KOPT-K1 (cell line): ENCODE measurements at regions not wholly inside any gene's neighbourhood (a gene's known extent, or its start where the extent isn't known, plus 50 kb on each side); places are given as distances from the start of the nearest gene placed in this dataset.

Source experiments
- H3K27ac ChIP-seq: fragments of 200-600 bp; sonication (generic); 2 replicates; pipeline ENCODE4 v1.5.1; 2016; ENCODE audit warnings: antibody characterized with exemption, mild to moderate bottlenecking, low read depth, low read length; ENCODE audit not compliant: poor library complexity, severe bottlenecking
- H3K36me3 ChIP-seq: fragments of 200-600 bp; sonication (generic); 2 replicates; pipeline ENCODE4 v1.5.1; 2017; ENCODE audit warnings: antibody characterized with exemption, mild to moderate bottlenecking, low read length, moderate library complexity; ENCODE audit not compliant: insufficient read depth
- H3K9me3 ChIP-seq: fragments of 200-600 bp; sonication (generic); 2 replicates; pipeline ENCODE4 v1.5.1; 2017; ENCODE audit warnings: antibody characterized with exemption, low read length, mild to moderate bottlenecking; ENCODE audit not compliant: insufficient read depth, poor library complexity, severe bottlenecking

DNA sequence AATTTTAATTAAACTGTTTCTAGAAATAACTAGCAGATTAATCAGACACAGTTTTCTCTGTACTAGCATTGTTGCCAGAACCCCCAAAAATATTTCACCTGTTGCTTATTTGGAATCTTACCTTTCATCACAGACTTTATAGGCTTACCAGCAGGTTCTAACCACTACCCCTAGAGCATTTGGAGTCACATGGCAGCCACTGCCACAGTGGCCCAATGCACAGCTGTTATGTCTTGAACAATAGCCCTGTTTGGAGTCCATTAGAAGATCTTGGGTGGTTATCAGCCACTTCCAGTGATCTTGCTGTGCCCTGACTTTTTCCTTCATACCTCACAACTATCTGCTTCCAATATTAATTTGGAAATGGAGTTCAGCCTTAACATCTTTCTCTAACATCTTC, 186.2 kb upstream of the TANK start:
- Histone ChIP-seq H3K9me3 (peaks cover 5% of the 10 kb centered on the region), H3K27ac (no peak overlapping the region), H3K36me3 (no peaks in the 10 kb centered on the region)

DNA sequence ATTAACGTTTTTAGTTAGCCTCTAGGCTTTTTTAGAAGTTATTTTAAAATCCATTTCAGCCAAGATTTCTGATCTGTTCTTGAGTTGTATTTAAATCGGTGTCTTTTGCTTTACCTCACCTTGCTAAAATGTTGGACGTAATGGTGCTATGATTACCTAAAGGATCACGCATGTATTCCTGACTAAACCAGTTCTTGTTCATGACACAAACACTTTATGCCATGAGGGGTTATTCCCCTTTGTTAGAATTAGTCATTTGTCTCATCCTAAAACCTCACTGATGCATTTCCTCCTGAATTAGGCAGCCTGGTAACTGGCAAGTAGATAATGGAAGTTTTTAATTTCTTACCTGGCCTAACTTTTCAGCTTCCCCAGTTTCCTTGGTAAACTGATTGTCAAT, 185.4 kb upstream of the TANK start:
- no peak overlapping the region for H3K27ac ChIP-seq
- H3K9me3 ChIP-seq = peaks cover 5% of the 10 kb centered on the region
- no peaks in the 10 kb centered on the region for H3K36me3 ChIP-seq

DNA sequence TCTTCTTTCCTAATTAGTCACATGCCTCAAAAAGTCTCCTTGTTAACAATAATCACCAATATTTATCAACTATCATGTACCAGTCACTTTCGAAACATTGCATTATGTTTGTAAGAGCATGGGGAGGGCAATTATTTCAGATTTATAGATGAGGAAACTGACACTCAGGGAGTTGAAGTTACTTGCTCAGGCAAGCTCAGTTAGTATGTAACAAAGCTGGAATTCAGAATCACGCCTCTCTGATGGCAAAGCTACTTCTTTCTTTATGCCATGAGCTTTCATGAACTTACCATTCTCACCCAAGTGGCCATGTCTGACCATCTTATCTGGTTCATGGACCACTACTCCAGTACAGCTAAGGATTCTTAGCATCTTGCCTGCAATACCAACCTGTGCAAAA, 183.4 kb upstream of the TANK start:
- Histone ChIP-seq H3K27ac (no peak overlapping the region), H3K9me3 (peaks cover 5% of the 10 kb centered on the region), H3K36me3 (no peaks in the 10 kb centered on the region)

DNA sequence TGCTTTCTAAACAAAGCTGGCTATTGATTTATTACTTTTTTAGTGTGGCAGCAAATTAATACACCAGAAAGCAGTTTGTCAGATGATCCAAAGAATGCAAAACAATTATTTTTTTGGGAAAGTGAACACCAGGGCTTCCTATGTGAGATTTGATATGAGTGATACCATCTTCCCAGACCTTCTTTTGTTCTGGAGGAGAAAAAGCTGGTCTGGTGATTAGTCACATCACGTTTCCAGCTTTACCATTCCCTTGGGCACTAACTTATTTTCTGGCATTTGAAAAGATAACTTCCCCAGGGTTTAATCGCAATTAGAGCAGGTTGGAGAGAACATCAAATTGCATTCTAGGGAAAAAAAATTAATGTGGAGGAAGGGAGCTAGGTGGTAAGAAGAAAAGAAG, 182.9 kb upstream of the TANK start:
- Histone ChIP-seq H3K27ac (no peak overlapping the region), H3K36me3 (no peaks in the 10 kb centered on the region)

DNA sequence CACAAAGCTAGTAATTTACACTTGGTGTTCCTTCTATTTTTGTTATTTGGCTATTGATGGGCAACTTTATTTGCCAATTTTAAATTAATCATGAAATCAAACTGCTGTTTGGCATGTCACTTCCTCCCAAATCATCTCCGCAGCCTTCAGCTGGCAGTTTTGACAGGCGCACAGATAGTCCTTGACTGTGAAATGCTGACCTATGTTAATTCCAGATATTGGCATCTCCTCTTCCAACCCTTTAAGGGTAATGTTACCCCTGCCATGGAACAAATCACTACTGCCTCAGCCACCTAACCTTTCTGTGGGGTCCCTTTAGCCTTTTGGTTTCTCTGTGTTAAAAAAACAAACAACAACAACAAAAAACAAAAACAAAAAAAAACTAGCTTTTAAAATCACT, 182.4 kb upstream of the TANK start:
- H3K36me3 ChIP-seq = no peaks in the 10 kb centered on the region
- H3K9me3 ChIP-seq = peaks cover 5% of the 10 kb centered on the region

More for the DNA sequence above, 182.9 kb upstream of the TANK start:
- H3K9me3 ChIP-seq = peaks cover 5% of the 10 kb centered on the region

DNA sequence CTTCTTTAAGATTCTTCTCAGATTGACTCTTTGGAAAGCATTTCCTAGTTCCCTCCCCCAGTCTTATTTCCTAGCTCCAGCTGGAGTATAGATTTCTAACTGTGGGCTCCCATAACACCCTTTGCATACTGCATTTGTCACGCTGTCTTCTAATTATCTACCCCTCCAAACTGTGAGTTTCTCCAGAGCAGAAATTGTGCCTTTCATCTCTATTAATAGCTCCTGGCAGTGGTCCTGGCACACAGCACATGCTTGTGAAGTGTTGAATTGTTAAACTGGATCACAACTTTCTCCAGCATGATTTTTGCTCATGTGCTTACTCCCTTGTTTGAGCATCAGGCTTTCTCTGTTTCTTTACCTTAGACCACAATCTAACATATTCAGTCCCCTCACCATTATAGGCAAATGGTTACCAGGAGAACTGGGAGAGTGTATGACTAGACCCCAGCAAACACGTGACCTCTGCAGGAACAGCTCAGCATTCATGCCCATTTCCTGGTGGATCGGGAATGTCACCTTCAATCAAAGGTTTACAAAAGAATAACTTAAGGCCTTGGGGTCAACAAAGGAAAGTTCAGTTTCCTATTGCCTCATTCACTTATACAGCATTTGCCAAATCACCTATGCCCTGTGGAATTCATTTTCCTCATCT, 175.7 kb upstream of the TANK start:
- Histone ChIP-seq H3K36me3 (no peaks in the 10 kb centered on the region), H3K27ac (no peak overlapping the region), H3K9me3 (no peaks in the 10 kb centered on the region)

More for the DNA sequence above, 182.4 kb upstream of the TANK start:
- H3K27ac ChIP-seq = no peak overlapping the region

DNA sequence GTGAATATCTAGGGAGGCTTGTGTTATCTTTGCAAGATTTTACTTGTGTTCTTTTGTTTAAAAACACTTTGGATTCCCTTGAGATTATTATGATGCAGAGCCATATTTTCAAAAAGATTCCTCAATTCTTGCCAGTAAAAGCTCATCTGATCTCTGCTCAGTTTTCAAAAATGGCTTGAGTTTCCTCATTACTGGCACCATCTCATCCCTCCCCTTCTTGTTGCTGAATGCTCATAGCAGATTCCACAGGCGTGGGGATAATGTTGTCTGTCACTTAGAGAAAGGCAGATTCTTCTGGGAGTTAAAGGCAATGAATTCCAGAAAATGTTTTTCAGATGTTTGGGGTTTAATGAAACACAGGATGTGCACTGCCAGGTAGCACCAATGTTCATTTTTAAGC, 170.4 kb upstream of the TANK start:
- Histone ChIP-seq H3K9me3 (no peaks in the 10 kb centered on the region), H3K27ac (no peak overlapping the region), H3K36me3 (no peaks in the 10 kb centered on the region)

DNA sequence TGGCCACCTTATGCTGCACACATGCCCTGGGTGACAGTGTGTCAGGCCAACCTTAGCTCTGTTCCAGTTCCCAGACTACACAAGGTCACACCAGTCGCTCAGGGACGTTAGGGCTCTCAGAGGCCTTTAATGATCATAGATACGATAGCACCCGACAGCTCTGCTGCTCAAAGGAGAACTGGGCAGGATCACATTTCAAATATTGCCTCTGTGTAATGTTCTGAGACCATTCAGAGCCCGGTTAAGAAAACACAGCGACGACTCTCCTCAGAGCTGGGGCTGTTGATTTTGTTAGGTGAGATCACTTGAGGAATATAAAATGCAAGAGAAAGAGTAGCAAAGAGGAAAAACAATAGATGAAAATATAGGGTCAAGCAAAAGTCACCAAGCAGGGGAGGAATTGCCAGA, 166.6 kb upstream of the TANK start:
- Histone ChIP-seq H3K9me3 (no peaks in the 10 kb centered on the region), H3K36me3 (no peaks in the 10 kb centered on the region), H3K27ac (no peak overlapping the region)

DNA sequence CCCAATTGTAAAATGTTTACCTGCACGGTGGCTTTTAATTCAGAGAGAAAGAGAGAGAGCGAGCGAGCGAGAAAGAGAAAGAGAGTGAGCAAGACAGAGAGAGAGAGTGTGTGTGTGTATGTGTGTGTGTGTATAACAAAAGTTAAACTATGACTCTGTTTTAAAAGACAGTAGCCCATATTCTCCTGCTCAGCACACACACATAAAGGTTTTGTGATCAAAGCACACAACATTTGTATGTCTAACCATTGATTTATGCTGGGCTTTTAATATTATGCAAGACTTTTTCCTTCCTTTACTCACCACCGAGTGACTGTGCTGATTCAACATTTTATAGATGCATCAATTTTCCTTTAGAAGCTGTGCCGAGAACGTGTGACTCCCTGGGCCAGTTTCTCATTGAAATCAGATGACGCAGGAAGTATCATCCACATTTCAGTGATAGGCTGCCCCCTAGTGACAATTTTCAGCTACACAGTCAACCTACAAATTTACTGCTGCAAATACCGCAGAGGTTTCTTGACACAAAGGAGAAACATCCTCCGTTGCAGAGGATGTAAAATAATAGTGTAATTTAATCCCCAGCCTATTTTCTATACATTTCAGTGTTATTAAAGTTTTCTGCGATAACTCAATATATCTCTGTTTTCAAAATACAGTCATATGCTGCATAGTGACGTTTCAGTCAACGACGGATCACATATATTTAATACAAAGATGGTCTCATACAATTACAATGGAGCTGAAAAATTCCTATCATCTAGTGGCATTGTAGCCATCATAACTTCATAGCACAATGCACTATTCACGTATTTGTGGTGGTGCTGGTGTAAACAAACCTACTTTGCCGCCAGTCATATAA, 165.9 kb upstream of the TANK start:
- Histone ChIP-seq H3K36me3 (no peaks in the 10 kb centered on the region), H3K9me3 (no peaks in the 10 kb centered on the region), H3K27ac (no peak overlapping the region)

DNA sequence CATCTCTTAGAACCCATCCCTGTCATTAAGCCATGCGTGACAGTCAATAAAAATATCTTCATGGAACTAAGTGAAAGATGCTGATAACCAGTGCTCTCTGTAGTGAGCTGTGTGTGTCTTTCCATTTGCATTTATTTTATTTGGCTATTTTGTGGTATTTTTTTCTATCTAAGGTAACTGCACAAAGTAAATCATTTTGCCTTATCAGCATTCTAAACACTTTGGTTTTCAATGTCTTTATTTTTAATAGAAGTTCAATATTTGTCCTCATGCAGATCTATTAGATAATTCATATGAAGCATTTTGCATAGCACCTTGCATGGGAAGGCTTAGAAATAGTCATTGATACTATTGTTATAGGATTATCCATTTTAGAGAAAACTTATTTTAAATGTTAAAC, 163.6 kb upstream of the TANK start:
- no peak overlapping the region for H3K27ac ChIP-seq
- no peaks in the 10 kb centered on the region for H3K9me3 ChIP-seq
- no peaks in the 10 kb centered on the region for H3K36me3 ChIP-seq

DNA sequence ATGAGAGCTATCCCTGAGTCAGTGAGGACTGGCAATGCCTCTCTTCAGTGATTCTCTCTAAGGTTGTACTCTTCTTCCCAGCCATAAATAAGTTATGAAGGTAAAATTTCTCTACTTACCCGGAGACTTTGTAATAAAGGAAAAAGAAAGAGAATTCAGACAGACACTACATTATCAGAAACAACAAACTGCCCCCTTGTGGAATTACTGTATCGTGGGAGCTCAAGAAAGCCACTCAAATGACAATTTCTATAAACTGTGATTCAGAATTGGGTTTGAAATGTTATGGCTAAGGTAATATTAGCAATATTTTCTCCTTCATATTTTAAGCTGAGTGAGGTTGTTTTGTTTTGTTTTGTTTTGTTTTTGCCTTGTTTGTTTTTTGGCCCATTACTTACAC, 155.8 kb upstream of the TANK start:
- H3K27ac ChIP-seq = no peak overlapping the region
- no peaks in the 10 kb centered on the region for H3K9me3 ChIP-seq
- no peaks in the 10 kb centered on the region for H3K36me3 ChIP-seq

DNA sequence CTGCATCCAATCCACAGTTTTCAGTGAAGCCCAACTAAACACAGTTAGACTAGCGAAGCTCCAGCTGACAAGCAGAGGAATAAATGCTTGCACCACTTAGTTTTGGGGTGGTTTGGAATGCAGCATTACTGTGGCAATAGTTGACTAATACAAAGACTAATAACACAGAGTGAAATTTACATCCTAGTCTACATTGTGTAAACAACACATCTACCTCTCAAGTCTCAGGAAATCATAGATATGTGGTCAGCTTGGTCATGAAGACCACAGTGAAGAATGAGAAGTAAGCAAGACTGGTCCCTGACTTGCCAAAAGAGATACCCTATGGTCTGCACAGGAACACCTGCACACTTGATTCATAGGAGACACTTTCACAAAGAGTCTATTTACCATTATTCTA, 155.1 kb upstream of the TANK start:
- Histone ChIP-seq H3K36me3 (no peaks in the 10 kb centered on the region), H3K27ac (no peak overlapping the region), H3K9me3 (no peaks in the 10 kb centered on the region)

DNA sequence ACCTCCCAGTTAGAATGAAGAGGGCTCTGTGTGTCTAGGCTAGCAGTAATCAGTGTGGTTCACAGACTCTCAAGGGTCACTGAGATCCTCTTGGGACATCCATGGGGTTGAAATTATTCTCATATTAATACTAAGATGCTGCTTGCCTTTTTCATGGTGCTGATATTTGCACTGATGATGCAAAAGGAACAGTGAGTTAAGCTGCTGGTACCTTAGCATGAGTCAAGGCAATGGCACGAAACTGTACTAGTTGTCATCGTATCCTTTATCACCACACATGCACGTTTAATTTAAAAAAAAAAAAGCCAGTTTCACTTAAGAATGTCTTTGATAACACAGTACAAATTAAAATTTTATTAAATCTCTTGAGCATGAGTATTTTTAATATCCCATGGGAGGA, 151.9 kb upstream of the TANK start:
- H3K27ac ChIP-seq = no peak overlapping the region
- no peaks in the 10 kb centered on the region for H3K9me3 ChIP-seq
- H3K36me3 ChIP-seq = no peaks in the 10 kb centered on the region

DNA sequence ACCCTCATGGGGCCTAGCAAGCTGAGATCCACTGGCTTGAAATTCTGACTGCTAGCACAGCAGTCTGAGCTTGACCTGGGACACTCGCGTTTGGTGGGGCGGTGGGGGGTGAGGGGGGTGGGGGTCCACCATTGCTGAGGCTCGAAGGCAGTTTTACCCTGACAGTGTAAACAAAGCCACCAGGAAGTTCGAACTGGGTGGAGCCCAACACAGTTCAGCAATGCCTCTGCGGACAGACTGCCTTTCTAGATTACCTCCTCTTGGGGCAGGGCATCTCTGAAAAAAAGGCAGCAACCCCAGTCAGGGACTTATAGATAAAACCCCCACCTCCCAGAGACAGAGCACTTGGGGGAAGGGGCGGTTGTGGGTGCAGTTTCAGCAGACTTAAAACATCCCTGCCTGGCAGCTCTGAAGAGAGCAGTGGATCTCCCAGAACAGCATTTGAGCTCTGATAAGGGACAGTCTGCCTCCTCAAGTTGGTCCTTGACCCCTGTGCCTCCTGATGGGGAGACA, 149.7 kb upstream of the TANK start:
- Histone ChIP-seq H3K9me3 (peaks cover 10% of the 10 kb centered on the region), H3K36me3 (no peaks in the 10 kb centered on the region), H3K27ac (no peak overlapping the region)

DNA sequence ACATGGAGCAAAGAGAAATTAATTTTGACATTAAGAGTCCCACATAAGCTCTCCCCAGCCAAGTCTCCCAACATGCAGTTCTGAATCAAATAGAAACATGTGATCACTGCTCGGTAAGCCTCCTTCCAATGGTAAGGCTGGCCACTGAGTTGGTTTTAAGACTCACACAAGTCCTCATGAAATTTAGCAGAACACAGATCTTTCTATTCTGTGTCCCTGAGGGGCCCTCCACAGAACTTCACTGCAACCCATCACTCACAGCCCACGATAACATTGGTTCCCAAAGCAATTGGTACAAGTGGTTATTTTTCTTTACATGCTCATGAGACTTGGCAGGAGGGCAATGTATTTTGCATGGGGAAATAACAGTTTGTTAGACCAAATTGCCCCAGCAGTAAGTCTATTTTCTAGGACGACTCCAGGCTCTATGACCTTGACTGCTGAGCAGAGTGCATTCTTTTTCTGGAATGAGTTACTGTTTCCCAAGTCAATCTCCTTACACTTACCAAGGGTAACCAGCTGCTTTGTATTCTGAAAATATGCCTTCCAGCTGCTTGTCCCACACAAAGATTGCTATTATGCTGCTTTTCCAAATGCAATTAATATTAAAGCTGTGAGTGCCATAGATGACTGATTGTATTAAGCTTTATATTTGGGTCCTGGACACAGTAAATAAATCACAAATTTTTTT, 142.3 kb upstream of the TANK start:
- peaks cover 10% of the 10 kb centered on the region for H3K9me3 ChIP-seq
- H3K27ac ChIP-seq = no peak overlapping the region
- H3K36me3 ChIP-seq = no peaks in the 10 kb centered on the region
